Ascending aorta (tissue), 2 donors: ENCODE measurements at regions not wholly inside any gene's neighbourhood (a gene's known extent, or its start where the extent isn't known, plus 50 kb on each side); places are given as distances from the start of the nearest gene placed in this dataset.

Experiments used
- DNase-seq, 2 donors: peaks; one replicate each; pipeline ENCODE4 v3.0.0-alpha.2; 2019; ENCODE audit warnings: low spot score in 2 of 2
- H3K27ac ChIP-seq, 2 donors: fragments of 200-600 bp; sonication (generic); one replicate each; pipeline ENCODE4 v1.5.1; 2016 to 2017; ENCODE audit warnings: mild to moderate bottlenecking in 1 of 2
- H3K27me3 ChIP-seq: fragments of 200-600 bp; sonication (generic); one replicate; pipeline ENCODE4 v1.5.1; 2017
- H3K36me3 ChIP-seq, 2 donors: fragments of 200-600 bp; sonication (generic); one replicate each; pipeline ENCODE4 v1.5.1; 2016
- H3K4me1 ChIP-seq, 2 donors: fragments of 200-600 bp; sonication (generic); one replicate each; pipeline ENCODE4 v1.5.1; 2016 to 2017; ENCODE audit warnings: mild to moderate bottlenecking in 1 of 2
- H3K4me3 ChIP-seq, 2 donors: fragments of 200-600 bp; sonication (generic); one replicate each; pipeline ENCODE4 v1.5.1; 2016 to 2017; ENCODE audit warnings: mild to moderate bottlenecking in 1 of 2
- H3K9me3 ChIP-seq, 2 donors: fragments of 200-600 bp; sonication (generic); one replicate each; pipeline ENCODE4 v1.5.1; 2016
- CTCF ChIP-seq, 3 experiments: fragments of 200-600 bp in 2 of 3; fragments of 450-650 bp in 1 of 3; sonication (generic) in 2 of 3; IDR thresholded peaks; one replicate each; pipeline ENCODE4 v1.5.1; 2016 to 2019; ENCODE audit warnings: antibody characterized with exemption in 3 of 3, mild to moderate bottlenecking in 1 of 3, moderate library complexity in 1 of 3
- intact Hi-C: fragments of 100-400 bp; cut with DNase I; formaldehyde crosslinking; loops from one replicate; pipeline ENCODE4 v1.15.1; 2023

DNA sequence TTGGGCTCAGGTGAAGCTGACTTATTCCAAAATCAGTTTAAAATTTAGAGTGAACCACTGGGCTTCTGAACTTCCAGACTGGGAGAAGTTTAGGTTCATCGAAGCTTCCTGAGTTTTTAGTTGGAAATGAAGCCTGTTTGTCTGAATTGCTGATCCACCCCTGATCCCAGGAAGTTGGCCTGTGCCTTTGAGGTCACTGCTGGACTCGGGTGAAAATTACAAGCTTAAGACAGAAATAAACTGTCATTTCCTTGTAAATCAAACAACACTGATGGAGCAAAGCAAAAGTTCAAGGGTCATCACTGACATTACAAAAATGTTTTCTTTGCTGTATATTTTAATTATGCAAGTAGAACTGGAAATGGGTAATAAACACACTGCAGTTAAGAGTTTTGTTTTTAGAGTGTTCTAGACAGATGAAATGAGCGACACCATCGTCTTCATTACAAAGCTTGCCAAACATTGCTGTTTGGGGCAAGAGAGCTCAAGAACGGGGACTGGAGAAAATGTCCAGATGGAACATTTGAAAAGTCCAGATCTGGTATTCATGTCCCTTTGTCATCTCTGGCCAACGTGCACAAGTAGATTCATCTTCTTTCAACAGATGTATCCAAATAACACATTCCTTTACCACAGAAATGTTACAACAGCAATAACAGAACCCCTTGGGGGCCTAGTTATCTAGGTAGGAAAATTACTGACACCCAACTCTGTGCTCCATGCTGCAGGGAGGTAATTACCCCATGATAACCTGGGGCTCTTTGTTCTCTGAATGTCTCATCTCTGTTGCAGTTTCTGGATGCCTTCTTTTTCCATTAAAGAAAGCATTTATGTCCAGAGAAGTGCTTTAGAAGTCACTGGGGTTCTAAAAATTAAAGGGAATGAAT is 142.4 kb upstream of the ERCC6L2 start:
- no peak for DNase-seq
- Histone ChIP-seq H3K27me3 (no peaks in the 10 kb centered on the region), H3K27ac (no peak overlapping the region)

GRCh38 chr9:95731876-95732275 is 143.6 kb upstream of the ERCC6L2 start:
- no peak for TF ChIP-seq CTCF (IDR thresholded peaks at IDR 0.05)
- H3K4me1 ChIP-seq = no peaks in the 10 kb centered on the region
- intact Hi-C loops = no loop called here
- no peak overlapping the region for H3K4me3 ChIP-seq
- H3K27ac ChIP-seq = no peak overlapping the region
- H3K36me3 ChIP-seq = no peaks in the 10 kb centered on the region
- H3K27me3 ChIP-seq = no peaks in the 10 kb centered on the region
- no peaks in the 10 kb centered on the region for H3K9me3 ChIP-seq
- no peak for DNase-seq

More for the DNA sequence above, 142.4 kb upstream of the ERCC6L2 start:
- Histone ChIP-seq H3K4me3 (no peak overlapping the region), H3K4me1 (no peaks in the 10 kb centered on the region), H3K9me3 (no peaks in the 10 kb centered on the region), H3K36me3 (no peaks in the 10 kb centered on the region)
- TF ChIP-seq CTCF (IDR thresholded peaks at IDR 0.05) = no peak
- intact Hi-C loops = no loop called here

DNA sequence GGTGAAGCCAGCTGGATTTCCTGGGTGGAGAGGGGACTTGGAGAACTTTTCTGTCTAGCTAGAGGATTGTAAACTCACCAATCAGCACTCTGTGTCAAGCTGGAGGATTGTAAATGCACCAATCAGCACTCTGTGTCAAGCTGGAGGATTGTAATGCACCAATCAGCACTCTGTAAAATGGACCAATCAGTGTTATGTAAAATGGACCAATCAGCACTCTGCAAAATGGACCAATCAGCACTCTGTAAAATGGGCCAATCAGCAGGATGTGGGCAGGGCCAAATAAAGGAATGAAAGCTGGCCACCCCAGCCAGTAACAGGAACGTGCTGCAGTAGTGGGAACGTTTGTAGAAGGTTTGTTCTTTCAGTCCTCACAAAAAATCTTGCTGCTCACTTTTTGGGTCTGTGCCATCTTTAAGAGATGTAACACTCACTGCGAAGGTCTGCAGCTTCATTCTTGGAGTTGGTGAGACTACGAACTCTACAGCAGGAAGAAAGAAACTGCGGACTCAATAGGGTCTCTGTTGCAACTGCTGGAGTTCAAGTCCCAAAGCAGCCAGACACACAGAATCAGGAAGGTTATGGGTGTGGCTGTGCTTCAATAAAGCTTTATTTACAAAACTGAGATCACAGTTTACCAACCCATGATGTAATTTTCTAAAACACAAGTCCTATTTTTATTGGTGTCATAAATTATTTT is 145.7 kb upstream of the ERCC6L2 start:
- no peak for TF ChIP-seq CTCF (IDR thresholded peaks at IDR 0.05)
- intact Hi-C loops = loop anchor here (5.0 to 10.0 kb wide), 2 partner anchors 175 to 332 kb away; no protein-coding TSS in a partner anchor
- no peak for DNase-seq

GRCh38 chr9:95729046-95729445 is 146.4 kb upstream of the ERCC6L2 start:
- Histone ChIP-seq H3K4me1 (no peaks in the 10 kb centered on the region), H3K36me3 (no peaks in the 10 kb centered on the region), H3K9me3 (no peaks in the 10 kb centered on the region), H3K27ac (no peak overlapping the region), H3K27me3 (no peaks in the 10 kb centered on the region), H3K4me3 (no peak overlapping the region)
- no peak for DNase-seq
- intact Hi-C loops = loop anchor here (5.0 to 10.0 kb wide), 2 partner anchors 176 to 333 kb away; no protein-coding TSS in a partner anchor
- no peak for TF ChIP-seq CTCF (IDR thresholded peaks at IDR 0.05)

More for the DNA sequence above, 145.7 kb upstream of the ERCC6L2 start:
- no peak overlapping the region for H3K27ac ChIP-seq
- H3K9me3 ChIP-seq = no peaks in the 10 kb centered on the region
- H3K27me3 ChIP-seq = no peaks in the 10 kb centered on the region
- H3K4me1 ChIP-seq = no peaks in the 10 kb centered on the region
- no peaks in the 10 kb centered on the region for H3K36me3 ChIP-seq
- H3K4me3 ChIP-seq = no peak overlapping the region

DNA sequence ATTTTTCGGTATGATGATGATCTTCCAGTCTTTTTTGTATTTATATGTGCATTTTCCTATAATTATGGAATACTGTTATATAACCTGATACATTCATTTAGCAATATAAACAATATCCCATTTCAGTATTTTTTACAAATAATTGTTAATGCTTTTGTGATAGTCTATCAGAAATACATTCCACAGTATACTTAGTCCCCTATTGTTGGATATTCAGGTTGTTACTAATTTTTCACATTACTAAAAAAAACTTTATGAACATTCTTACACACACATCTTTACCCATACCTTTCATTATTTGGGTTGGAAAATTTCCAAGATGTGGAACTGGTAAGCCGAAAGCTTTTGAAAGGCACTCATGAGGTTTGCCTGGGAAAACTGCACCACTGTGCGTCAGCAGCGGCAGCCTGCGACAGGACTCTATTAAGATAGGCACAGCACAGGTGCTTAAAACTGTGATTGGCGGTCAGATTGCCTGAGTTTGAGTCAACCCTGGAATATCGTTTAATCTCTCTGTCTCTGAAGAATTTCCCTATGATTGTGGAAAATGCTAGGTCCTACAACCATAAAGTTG is 147.5 kb upstream of the ERCC6L2 start:
- H3K4me3 ChIP-seq = no peak overlapping the region
- H3K27me3 ChIP-seq = no peaks in the 10 kb centered on the region
- intact Hi-C loops = loop anchor here (5.0 to 10.0 kb wide), 2 partner anchors 177 to 334 kb away; no protein-coding TSS in a partner anchor
- H3K27ac ChIP-seq = no peak overlapping the region
- no peaks in the 10 kb centered on the region for H3K4me1 ChIP-seq
- no peaks in the 10 kb centered on the region for H3K36me3 ChIP-seq
- no peaks in the 10 kb centered on the region for H3K9me3 ChIP-seq
- DNase-seq = no peak
- TF ChIP-seq CTCF (IDR thresholded peaks at IDR 0.05) = no peak
